LNCAP (cell line): ENCODE measurements at regions not wholly inside any gene's neighbourhood (a gene's known extent, or its start where the extent isn't known, plus 50 kb on each side); places are given as distances from the start of the nearest gene placed in this dataset.
A peak's percentile ranks its signal among the peaks of the same experiment; 100 is the strongest.

Experiments used
- TF ChIP-seq, protein P1 (sequence below): fragments of 450-650 bp; IDR thresholded peaks from 2 replicates; pipeline ENCODE4 v1.5.1; 2017; ENCODE audit warnings: mild to moderate bottlenecking

DNA sequence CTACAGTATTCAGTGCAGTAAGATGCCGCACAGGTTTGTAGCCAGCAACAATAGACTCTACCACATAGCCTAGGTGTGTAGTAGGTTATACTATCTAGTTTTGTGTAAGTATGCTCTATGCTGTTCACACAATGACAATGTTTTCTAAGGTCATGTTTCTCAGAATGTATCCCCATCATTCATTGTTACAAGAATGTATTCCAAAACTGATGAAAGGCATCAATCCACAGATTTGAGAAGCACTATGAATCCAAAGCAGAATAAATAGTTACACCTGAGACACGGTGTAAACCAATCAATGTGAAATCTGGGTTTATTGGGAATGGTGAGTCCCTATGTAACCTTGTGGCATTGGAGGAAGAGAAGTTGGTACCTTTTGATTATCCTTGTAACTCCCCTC, 54.5 kb upstream of the MARK1 start:
- TF ChIP-seq, protein P1, sequence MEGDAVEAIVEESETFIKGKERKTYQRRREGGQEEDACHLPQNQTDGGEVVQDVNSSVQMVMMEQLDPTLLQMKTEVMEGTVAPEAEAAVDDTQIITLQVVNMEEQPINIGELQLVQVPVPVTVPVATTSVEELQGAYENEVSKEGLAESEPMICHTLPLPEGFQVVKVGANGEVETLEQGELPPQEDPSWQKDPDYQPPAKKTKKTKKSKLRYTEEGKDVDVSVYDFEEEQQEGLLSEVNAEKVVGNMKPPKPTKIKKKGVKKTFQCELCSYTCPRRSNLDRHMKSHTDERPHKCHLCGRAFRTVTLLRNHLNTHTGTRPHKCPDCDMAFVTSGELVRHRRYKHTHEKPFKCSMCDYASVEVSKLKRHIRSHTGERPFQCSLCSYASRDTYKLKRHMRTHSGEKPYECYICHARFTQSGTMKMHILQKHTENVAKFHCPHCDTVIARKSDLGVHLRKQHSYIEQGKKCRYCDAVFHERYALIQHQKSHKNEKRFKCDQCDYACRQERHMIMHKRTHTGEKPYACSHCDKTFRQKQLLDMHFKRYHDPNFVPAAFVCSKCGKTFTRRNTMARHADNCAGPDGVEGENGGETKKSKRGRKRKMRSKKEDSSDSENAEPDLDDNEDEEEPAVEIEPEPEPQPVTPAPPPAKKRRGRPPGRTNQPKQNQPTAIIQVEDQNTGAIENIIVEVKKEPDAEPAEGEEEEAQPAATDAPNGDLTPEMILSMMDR, result no peak

DNA sequence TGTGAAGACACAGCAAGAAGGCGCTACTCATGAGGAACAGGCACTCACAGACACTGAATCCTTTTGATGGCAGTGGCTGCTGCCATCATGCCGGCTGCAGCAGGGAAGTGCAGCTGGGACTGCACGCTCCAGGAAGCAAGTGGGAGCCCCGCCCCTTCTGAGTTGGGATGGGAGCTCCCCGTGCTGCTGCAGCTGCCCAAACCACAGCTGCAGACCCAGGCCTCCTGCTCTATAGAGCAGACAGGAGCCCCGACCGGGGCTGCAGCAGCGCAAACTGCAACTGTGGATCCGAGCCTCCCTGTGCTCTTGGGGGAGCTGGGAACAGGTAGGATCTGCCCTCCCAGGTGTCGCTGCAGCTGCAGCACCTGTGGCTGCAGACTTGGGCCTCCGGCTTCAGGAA, 65.2 kb upstream of the MARK1 start:
- TF ChIP-seq, protein P1, result no peak

DNA sequence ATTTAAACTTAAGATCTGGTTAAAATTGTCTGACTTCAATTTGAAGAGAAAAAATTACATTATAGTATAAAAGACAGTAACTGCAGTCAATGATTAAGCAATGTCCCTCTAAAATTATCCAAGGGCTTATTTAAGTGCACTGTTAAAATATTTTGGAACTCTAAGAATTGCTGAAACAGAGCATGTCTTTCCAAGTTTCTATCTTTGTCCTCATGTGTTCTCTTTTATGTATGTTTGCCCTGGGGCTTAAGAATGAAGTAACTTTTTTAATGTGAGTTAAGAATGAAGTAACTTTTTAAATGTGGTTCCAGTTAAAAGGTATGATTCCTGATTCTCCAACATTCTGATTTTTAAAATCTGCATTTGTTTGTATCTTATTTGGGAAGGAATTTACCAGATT, 69.0 kb upstream of the MARK1 start:
- TF ChIP-seq, protein P1, result no peak

DNA sequence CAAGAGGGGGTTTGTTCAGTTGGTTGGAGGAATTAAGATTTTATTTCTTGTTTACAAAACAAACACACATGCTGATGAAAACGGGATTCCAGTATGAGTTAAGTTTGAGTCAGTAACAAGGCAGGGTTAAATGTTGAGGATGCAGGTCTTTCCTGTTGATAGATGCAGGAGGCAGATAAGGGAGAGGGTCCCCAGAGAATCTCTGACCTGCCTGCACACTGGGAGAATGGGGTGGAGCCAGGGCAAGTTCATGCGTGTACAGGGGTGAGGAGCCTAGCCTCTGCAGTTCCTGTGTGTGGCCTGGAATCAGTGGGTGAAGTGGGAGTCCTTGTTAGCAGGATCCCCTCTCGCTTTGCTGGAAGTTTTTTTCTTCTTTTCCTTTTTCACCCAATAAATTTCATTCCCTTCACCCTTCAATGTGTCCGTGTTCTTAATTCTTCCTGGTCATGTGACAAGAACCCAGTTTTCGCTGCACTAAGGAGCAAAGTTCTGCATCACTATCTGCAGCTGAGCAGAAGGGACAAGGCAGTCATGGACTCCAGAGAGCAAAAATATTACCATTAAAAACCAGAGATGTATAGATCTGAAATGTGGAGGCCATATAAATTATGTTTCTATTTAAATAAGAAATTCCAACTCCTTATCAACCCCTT, 69.9 kb upstream of the MARK1 start:
- TF ChIP-seq, protein P1, result no peak

DNA sequence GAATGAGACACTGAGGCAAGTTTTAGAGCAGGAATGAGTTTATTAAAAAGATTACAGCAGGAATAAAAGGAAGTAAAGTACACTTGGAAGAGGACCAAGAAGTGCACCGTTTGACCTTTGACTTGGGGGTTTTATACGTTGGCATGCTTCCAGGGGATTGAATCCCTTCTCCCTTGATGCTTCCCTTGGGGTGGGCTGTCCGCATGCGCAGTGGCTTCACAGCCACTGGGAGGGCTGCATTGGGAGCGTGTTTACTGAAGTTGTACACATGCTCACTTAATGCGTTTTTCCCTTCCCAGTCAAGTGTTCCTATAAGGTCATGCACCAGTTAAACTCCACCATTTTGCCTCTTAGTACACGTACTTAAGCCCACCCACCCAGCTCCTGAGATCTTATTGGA, 72.4 kb upstream of the MARK1 start:
- TF ChIP-seq, protein P1, result no peak

DNA sequence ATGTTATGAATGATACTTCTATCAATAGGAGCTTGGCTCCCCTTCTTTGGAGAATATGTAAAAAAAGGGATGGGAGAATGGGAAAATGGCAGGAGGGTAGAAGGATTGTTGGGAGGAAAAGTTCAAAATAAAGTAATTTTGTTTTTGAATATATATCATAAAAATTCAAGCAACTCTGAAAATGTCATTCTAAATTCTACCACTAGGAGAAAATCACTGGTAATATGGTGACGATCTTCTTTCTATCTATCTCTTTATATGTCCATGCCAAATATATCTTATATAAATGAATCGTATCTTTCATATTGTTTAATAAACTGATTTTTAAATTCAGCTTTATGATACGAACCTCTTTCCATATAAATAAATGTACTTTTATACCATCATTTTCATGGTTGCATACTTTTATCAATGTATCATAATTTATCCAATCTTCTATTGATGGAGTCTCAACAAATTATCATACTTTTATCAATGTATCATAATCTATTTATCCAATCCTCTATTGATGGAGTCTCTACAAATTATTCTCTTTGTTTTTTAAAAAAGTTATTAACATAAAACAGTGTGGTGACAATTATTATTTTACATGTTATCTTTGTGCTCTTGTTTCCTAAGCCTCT, 73.7 kb upstream of the MARK1 start:
- TF ChIP-seq, protein P1, result peak; percentile 49; the same call in 1 of the 2 replicates

DNA sequence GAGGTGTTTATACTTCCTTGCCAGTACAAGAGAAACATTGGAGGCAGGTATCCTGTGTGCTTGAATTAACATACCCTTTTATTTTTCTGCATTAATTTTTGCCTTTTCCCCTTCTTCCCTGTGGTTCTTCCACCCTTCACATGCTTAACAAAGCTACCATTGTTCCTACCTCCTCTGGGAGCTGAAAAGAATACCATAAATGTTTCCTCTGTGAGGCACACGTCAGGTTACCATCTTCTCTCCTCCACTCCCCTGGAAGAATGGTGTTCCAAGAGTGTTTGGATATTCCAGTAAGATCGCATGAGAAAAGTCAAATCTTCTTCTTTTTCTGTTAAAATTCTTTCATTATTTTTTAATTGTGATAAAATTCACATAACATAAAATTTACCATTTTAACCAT, 74.6 kb upstream of the MARK1 start:
- TF ChIP-seq, protein P1, result no peak
